ENCODE measurements at regions not wholly inside any gene's neighbourhood (a gene's known extent, or its start where the extent isn't known, plus 50 kb on each side); places are given as distances from the start of the nearest gene placed in this dataset.
"Not testable (repeated sequence)": the region's sequence is repeated elsewhere in the genome, so short reads cannot be mapped to it uniquely, and the experiment has no call there.

DNA sequence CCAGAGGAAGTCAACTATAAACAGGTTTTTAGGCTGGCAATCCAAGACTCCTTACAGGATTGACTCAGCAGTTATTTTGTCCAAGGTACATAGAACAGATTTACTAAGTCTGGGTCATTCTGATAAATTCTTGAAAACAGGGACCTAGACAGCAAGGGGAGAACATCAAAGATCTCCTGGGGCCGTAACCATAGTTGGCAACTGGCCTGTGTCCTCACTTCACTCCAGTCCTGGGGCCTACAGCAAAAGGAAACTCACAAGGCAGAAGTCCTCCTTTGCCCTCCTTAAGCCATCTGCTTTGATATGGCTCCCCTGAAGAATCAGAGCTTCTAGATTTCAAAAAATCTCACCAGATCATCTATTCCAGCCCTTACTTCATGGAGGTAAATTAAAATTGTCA, 207.2 kb upstream of the IGF1 start:
- Histone ChIP-seq H3K9me3 (ENCODE audit: control insufficient read depth, insufficient read depth, low read length) (no peaks in the 10 kb centered on the region), H3K27me3 (ENCODE audit: control insufficient read depth, insufficient read depth, low read length) (no peaks in the 10 kb centered on the region), H3K4me1 (ENCODE audit: control insufficient read depth, insufficient read depth, low read length) (peaks cover 2% of the 10 kb centered on the region; the same call in 1 of the 2 replicates), H3K36me3 (ENCODE audit: control insufficient read depth, insufficient read depth, low read length) (no peaks in the 10 kb centered on the region), H3K27ac (ENCODE audit: low read length) (no peak overlapping the region), H3K4me3 (ENCODE audit: low read length) (no peak overlapping the region)
- no peak for DNase-seq (ENCODE audit: low read depth, low spot score)
- no CpG with 5 or more reads among the region's 1 CpG for WGBS (ENCODE audit: insufficient coverage, insufficient read length)

DNA sequence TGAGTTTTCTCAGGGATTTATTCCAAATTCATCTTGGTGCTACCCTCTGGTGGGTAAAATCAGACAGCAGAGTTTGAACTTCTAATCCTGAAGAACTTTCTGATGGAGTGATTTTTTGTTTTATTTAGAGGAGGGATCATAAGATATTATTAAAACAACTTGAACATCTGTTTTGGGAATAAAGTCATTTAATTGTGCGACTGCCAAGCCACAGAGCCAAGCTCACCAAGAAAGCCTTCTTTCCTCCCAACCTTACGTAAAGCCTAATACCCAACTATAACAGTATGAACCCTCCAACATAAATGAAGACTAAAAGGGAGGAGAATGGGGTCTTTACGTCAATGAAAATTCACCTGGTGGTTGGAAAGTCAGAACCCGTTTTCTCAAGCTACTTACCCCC, 205.5 kb upstream of the IGF1 start:
- H3K9me3 ChIP-seq (ENCODE audit: control insufficient read depth, insufficient read depth, low read length): no peaks in the 10 kb centered on the region
- no peaks in the 10 kb centered on the region for H3K36me3 ChIP-seq (ENCODE audit: control insufficient read depth, insufficient read depth, low read length)
- WGBS (ENCODE audit: insufficient coverage, insufficient read length): no CpG with 5 or more reads among the region's 4 CpGs
- H3K27ac ChIP-seq (ENCODE audit: low read length): no peak overlapping the region
- no peaks in the 10 kb centered on the region for H3K4me1 ChIP-seq (ENCODE audit: control insufficient read depth, insufficient read depth, low read length)
- no peaks in the 10 kb centered on the region for H3K27me3 ChIP-seq (ENCODE audit: control insufficient read depth, insufficient read depth, low read length)
- no peak for DNase-seq (ENCODE audit: low read depth, low spot score)
- H3K4me3 ChIP-seq (ENCODE audit: low read length): no peak overlapping the region

DNA sequence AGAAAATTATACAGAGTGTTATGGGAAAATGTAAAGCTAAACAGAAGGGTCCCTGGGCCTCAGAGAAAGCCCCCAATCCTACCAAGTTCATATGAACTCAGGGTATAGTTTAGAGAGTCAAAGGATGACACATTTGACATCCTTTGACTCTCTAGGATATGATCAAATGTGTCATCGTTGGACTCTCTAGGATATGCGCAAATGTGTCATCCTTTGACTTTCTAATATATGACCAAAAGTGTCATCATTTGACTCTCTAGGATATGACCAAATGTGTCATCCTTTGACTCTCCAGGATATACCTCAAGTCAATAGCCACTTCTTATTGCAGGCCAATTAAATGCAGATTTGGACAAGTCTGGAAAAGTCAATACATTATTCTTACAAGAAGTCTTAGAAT, 204.8 kb upstream of the IGF1 start:
- no peaks in the 10 kb centered on the region for H3K36me3 ChIP-seq (ENCODE audit: control insufficient read depth, insufficient read depth, low read length)
- H3K27me3 ChIP-seq (ENCODE audit: control insufficient read depth, insufficient read depth, low read length): no peaks in the 10 kb centered on the region
- H3K27ac ChIP-seq (ENCODE audit: low read length): no peak overlapping the region
- no peaks in the 10 kb centered on the region for H3K9me3 ChIP-seq (ENCODE audit: control insufficient read depth, insufficient read depth, low read length)
- H3K4me1 ChIP-seq (ENCODE audit: control insufficient read depth, insufficient read depth, low read length): no peaks in the 10 kb centered on the region
- DNase-seq (ENCODE audit: low read depth, low spot score): no peak
- no CpG with 5 or more reads among the region's 2 CpGs for WGBS (ENCODE audit: insufficient coverage, insufficient read length)
- H3K4me3 ChIP-seq (ENCODE audit: low read length): no peak overlapping the region

DNA sequence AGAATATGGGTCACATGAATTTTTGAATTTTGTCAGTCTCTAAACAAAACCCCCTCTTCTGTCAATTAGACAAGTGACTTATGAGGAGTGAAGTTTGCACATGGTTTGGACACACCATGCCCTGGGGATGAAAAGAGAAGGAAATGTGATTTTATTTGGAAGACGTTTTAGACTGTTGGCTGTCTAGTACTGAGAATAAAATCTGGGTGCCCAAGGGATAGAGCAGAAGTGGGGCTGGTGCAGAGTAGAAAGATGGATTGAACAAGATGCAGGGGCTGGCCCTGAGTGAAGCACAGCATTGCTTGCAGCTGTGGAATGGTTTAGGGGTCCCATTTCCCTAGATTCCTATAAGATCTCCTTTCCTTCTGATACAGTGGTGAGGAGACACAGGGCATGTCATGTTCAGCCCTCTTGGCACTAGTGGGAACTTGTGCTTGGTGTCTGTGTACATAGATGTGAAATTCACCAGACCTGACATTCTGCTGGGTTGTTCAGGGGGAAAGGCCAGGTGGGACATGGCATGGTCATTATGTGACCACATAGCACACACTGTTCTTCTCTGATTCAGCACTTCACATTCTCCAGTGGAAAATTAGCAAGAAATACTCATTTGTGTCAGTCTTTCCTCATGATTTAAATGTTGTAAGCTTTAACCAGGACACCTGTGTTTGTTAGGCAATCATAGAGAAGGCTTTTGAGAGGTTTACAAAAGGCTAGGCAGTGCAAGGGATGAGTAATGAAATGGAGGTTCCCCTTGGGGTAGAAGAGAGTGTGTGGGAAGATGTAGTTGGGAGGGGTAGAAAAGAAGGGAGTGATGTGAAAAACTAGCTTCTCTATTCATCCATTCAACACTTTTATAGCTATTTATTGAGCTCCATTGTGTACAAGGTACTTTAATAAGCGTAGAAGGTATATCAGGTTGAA, 202.3 kb upstream of the IGF1 start:
- no CpG with 5 or more reads among the region's 2 CpGs for WGBS (ENCODE audit: insufficient coverage, insufficient read length)
- H3K4me1 ChIP-seq (ENCODE audit: control insufficient read depth, insufficient read depth, low read length): no peaks in the 10 kb centered on the region
- DNase-seq (ENCODE audit: low read depth, low spot score): no peak

DNA sequence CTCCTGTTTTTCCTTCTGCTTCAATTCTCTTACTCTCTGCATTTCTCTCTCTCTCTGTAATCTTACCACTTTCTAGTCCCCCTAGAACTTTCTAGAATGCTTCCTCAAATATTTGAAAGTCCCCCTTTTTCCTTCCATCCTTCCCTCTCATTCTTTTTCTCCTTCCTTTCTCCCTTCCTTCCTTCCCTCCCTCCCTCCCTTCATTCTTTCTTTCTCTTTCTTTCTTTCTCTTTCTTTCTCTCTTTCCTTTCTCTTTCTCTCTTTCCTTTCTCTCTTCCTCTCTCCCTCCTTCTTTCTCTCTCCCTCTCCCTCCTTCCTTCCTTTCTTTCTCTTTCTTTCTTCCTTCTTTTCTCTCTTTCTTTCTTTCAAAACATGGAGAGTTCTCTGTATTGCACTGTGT, 201.4 kb upstream of the IGF1 start:
- H3K4me3 ChIP-seq (ENCODE audit: low read length): no peak overlapping the region
- H3K9me3 ChIP-seq (ENCODE audit: control insufficient read depth, insufficient read depth, low read length): no peaks in the 10 kb centered on the region
- no peaks in the 10 kb centered on the region for H3K4me1 ChIP-seq (ENCODE audit: control insufficient read depth, insufficient read depth, low read length)
- no peaks in the 10 kb centered on the region for H3K27me3 ChIP-seq (ENCODE audit: control insufficient read depth, insufficient read depth, low read length)
- no peak overlapping the region for H3K27ac ChIP-seq (ENCODE audit: low read length)
- H3K36me3 ChIP-seq (ENCODE audit: control insufficient read depth, insufficient read depth, low read length): no peaks in the 10 kb centered on the region
- no peak for DNase-seq (ENCODE audit: low read depth, low spot score)

More for the DNA sequence above, 202.3 kb upstream of the IGF1 start:
- H3K27me3 ChIP-seq (ENCODE audit: control insufficient read depth, insufficient read depth, low read length): no peaks in the 10 kb centered on the region
- H3K36me3 ChIP-seq (ENCODE audit: control insufficient read depth, insufficient read depth, low read length): no peaks in the 10 kb centered on the region
- no peaks in the 10 kb centered on the region for H3K9me3 ChIP-seq (ENCODE audit: control insufficient read depth, insufficient read depth, low read length)
- no peak overlapping the region for H3K4me3 ChIP-seq (ENCODE audit: low read length)
- no peak overlapping the region for H3K27ac ChIP-seq (ENCODE audit: low read length)

DNA sequence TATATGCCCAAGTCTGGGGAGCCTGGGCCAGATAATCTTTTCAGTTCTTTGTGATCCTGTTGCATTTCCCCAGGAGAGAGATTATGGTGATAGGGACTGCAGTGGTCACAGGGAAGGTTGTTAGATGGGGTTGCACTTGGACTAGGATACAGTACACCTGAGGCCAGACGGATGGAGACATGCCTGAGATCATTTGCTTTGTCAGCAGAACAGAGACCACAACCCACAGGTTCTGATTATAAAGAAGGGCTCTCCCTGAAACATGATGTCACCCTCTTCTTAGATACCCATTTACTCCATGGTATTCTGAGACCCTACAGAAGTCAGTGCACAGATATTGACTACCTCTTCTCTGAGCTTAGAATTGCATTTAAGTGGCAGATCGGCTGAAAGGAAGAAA, 200.9 kb upstream of the IGF1 start:
- no CpG with 5 or more reads among the region's 2 CpGs for WGBS (ENCODE audit: insufficient coverage, insufficient read length)
- DNase-seq (ENCODE audit: low read depth, low spot score): no peak
- H3K4me1 ChIP-seq (ENCODE audit: control insufficient read depth, insufficient read depth, low read length): no peaks in the 10 kb centered on the region
- H3K4me3 ChIP-seq (ENCODE audit: low read length): no peak overlapping the region
- H3K27me3 ChIP-seq (ENCODE audit: control insufficient read depth, insufficient read depth, low read length): no peaks in the 10 kb centered on the region
- no peak overlapping the region for H3K27ac ChIP-seq (ENCODE audit: low read length)
- no peaks in the 10 kb centered on the region for H3K36me3 ChIP-seq (ENCODE audit: control insufficient read depth, insufficient read depth, low read length)
- no peaks in the 10 kb centered on the region for H3K9me3 ChIP-seq (ENCODE audit: control insufficient read depth, insufficient read depth, low read length)

DNA sequence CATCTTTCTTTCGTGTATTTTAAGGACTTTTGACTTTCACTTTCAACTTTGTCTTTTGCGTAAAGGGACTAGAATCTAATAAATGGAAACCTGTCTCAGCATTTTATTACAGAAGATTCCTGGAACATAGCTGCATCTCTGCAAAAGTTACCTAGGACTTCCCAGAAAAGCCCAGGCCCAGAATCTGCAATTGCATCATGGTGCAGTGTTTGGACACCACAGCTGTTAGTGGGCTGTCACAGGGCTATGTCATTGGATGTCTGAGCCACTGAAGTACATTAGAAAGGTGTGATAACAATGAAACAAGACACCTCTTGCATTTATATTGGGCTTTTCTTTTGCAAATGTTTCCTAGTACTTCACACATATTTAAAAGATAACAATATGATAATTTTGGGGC, 199.9 kb upstream of the IGF1 start:
- Histone ChIP-seq H3K9me3 (ENCODE audit: control insufficient read depth, insufficient read depth, low read length) (no peaks in the 10 kb centered on the region), H3K27me3 (ENCODE audit: control insufficient read depth, insufficient read depth, low read length) (no peaks in the 10 kb centered on the region), H3K36me3 (ENCODE audit: control insufficient read depth, insufficient read depth, low read length) (no peaks in the 10 kb centered on the region), H3K4me1 (ENCODE audit: control insufficient read depth, insufficient read depth, low read length) (no peaks in the 10 kb centered on the region), H3K27ac (ENCODE audit: low read length) (no peak overlapping the region), H3K4me3 (ENCODE audit: low read length) (no peak overlapping the region)
- DNase-seq (ENCODE audit: low read depth, low spot score): no peak
- WGBS (ENCODE audit: insufficient coverage, insufficient read length): no CpG with 5 or more reads among the region's 2 CpGs

DNA sequence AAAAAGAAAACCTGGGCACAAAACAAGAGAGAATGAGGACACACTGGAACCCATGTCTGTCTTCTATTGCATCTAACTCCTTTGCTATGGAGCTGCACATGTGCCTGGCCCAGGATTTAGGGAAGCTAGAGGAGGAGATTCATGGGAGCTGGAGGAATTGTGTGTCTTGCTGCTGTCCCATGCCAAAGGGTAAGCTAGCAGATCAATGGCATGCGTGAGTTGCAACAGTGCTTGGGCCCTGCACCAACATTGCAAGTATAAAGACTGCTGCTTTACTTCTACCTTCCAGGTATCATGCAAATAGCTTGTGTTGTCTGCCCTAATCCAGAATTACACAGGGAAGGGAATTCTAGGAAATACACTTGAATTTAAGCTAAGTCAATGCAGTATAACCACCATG, 196.4 kb upstream of the IGF1 start:
- DNase-seq (ENCODE audit: low read depth, low spot score): no peak
- Histone ChIP-seq H3K27ac (ENCODE audit: low read length) (no peak overlapping the region), H3K4me3 (ENCODE audit: low read length) (no peak overlapping the region), H3K4me1 (ENCODE audit: control insufficient read depth, insufficient read depth, low read length) (no peaks in the 10 kb centered on the region), H3K9me3 (ENCODE audit: control insufficient read depth, insufficient read depth, low read length) (no peaks in the 10 kb centered on the region), H3K27me3 (ENCODE audit: control insufficient read depth, insufficient read depth, low read length) (no peaks in the 10 kb centered on the region), H3K36me3 (ENCODE audit: control insufficient read depth, insufficient read depth, low read length) (no peaks in the 10 kb centered on the region)
- WGBS (ENCODE audit: insufficient coverage, insufficient read length): no CpG with 5 or more reads among the region's 1 CpG

DNA sequence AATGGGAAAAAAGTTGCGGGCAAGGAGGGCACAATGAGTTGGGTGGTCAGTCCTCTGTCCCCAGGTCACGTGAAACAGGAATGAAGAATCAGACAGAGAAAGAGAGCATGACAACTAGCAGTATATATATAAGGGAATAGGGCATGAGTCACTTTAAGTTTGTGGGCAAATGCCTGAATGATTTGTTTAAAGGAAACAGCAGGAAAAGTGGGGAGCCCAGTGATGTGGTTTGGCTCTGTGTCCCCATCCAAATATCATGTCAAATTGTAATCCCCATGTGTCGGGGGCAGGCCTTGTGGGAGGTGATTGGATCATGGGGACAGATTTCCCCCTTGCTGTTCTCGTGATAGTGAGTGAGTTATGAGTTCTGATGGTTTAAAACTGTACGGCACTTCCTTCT, 195.3 kb upstream of the IGF1 start:
- no peak overlapping the region for H3K27ac ChIP-seq (ENCODE audit: low read length)
- no peak overlapping the region for H3K4me3 ChIP-seq (ENCODE audit: low read length)
- no peaks in the 10 kb centered on the region for H3K36me3 ChIP-seq (ENCODE audit: control insufficient read depth, insufficient read depth, low read length)
- H3K27me3 ChIP-seq (ENCODE audit: control insufficient read depth, insufficient read depth, low read length): no peaks in the 10 kb centered on the region
- no peaks in the 10 kb centered on the region for H3K9me3 ChIP-seq (ENCODE audit: control insufficient read depth, insufficient read depth, low read length)
- no peak for DNase-seq (ENCODE audit: low read depth, low spot score)
- H3K4me1 ChIP-seq (ENCODE audit: control insufficient read depth, insufficient read depth, low read length): no peaks in the 10 kb centered on the region
- no CpG with 5 or more reads among the region's 5 CpGs for WGBS (ENCODE audit: insufficient coverage, insufficient read length)

DNA sequence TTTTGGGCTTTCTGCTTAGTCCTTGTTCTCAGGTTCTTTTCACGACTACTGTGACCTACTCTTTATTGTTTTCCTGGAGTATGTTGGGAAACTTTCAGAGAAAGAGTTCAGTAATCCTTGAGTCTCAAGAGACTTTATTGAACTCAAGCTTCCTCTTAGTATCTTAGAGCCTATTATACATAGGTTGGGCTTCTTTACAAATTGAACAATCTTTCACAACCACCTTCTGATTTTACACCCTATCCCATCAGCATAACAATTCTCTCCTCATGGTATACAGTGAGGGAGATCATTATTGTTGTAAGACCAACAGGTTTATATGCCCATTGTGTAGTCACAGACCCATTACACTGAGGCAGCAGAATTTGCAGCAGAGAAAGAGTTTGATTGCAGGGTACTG, 193.2 kb upstream of the IGF1 start:
- Histone ChIP-seq H3K4me1 (ENCODE audit: control insufficient read depth, insufficient read depth, low read length) (no peaks in the 10 kb centered on the region; the same call in 1 of the 2 replicates), H3K27me3 (ENCODE audit: control insufficient read depth, insufficient read depth, low read length) (no peaks in the 10 kb centered on the region), H3K9me3 (ENCODE audit: control insufficient read depth, insufficient read depth, low read length) (no peaks in the 10 kb centered on the region), H3K4me3 (ENCODE audit: low read length) (no peak overlapping the region), H3K27ac (ENCODE audit: low read length) (no peak overlapping the region), H3K36me3 (ENCODE audit: control insufficient read depth, insufficient read depth, low read length) (no peaks in the 10 kb centered on the region)
- WGBS (ENCODE audit: insufficient coverage, insufficient read length): no CpG with 5 or more reads among the region's 1 CpG
- no peak for DNase-seq (ENCODE audit: low read depth, low spot score)

DNA sequence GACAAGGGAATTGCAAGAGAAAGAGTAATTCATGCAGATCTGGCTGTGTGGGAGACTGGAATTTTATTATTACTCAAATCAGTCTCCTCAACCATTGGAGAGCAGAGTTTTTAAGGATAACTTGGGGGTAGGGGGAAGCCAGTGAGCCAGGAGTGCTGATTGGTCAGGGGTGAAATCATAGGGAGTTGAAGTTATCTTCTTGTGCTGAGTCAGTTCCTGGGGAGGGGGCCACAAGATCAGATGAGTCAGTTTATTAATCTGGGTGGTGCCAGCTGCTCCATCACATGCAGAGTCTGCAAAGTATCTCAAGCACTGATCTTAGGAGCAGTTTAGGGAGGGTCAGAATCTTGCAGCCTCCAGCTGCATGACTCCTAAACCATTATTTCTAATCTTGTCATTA, 191.8 kb upstream of the IGF1 start:
- H3K9me3 ChIP-seq (ENCODE audit: control insufficient read depth, insufficient read depth, low read length); H3K27me3 ChIP-seq (ENCODE audit: control insufficient read depth, insufficient read depth, low read length); H3K4me3 ChIP-seq (ENCODE audit: low read length); H3K27ac ChIP-seq (ENCODE audit: low read length); H3K36me3 ChIP-seq (ENCODE audit: control insufficient read depth, insufficient read depth, low read length); H3K4me1 ChIP-seq (ENCODE audit: control insufficient read depth, insufficient read depth, low read length); DNase-seq (ENCODE audit: low read depth, low spot score): not testable (repeated sequence)
